Caco-2 (cell line): ENCODE measurements at regions not wholly inside any gene's neighbourhood (a gene's known extent, or its start where the extent isn't known, plus 50 kb on each side); places are given as distances from the start of the nearest gene placed in this dataset.

Experiments used
- BruUV-seq: library from RNA; stranded (reverse); fragments of 400-500 nt; replicated peaks from 2 replicates; lab custom pipeline; 2021; lab: Mats Ljungman, UMichigan
- CTCF ChIA-PET: fragments of 300-600 bp; sonication (Branson Sonifier 250); formaldehyde crosslinking; loops from one replicate; lab custom pipeline; 2022; ENCODE audit warnings: antibody characterized with exemption; lab: Charles Lee
- POLR2A ChIA-PET: fragments of 300-600 bp; sonication (Branson Sonifier 250); formaldehyde crosslinking; loops from one replicate; lab custom pipeline; 2022; ENCODE audit warnings: antibody characterized with exemption; lab: Charles Lee
- DNase-seq, 2 experiments: peaks; one replicate each; pipeline versions ENCODE4 v3.0.0 to v3.0.0-alpha.2; 2020 to 2022
- H3K27me3 ChIP-seq: replicated peaks from 2 replicates; pipeline ENCODE4 v1.6.0; 2011; ENCODE audit warnings: low read length; ENCODE audit not compliant: control insufficient read depth, insufficient read depth
- H3K36me3 ChIP-seq: 2 replicates; pipeline ENCODE4 v1.5.1; 2011; ENCODE audit warnings: low read length; ENCODE audit not compliant: control insufficient read depth, insufficient read depth
- H3K4me1 ChIP-seq: fragments of 250-450 bp; sonication (Bioruptor Pico); 2 replicates; pipeline ENCODE4 v1.5.1; 2020; ENCODE audit warnings: mild to moderate bottlenecking
- H3K4me3 ChIP-seq: 2 replicates; pipeline ENCODE4 v1.5.1; 2011; ENCODE audit warnings: low read depth, mild to moderate bottlenecking, control low read depth, low read length
- H3K9me3 ChIP-seq: fragments of 250-450 bp; sonication (Bioruptor Pico); 2 replicates; pipeline ENCODE4 v1.5.1; 2020; ENCODE audit warnings: mild to moderate bottlenecking, moderate library complexity
- H3K27ac Mint-ChIP-seq: one replicate; pipeline ENCODE4 v1.8.0; 2022; ENCODE audit warnings: mixed read lengths; ENCODE audit not compliant: unreplicated experiment
- H3K27me3 Mint-ChIP-seq: one replicate; pipeline ENCODE4 v1.8.0; 2022; ENCODE audit warnings: mixed read lengths; ENCODE audit not compliant: insufficient read depth, unreplicated experiment
- H3K36me3 Mint-ChIP-seq: one replicate; pipeline ENCODE4 v1.8.0; 2022; ENCODE audit warnings: mild to moderate bottlenecking, mixed read lengths; ENCODE audit not compliant: insufficient read depth, unreplicated experiment
- H3K4me1 Mint-ChIP-seq: one replicate; pipeline ENCODE4 v1.8.0; 2022; ENCODE audit warnings: low read depth, mixed read lengths; ENCODE audit not compliant: unreplicated experiment
- H3K4me3 Mint-ChIP-seq: one replicate; pipeline ENCODE4 v1.8.0; 2022; ENCODE audit warnings: mild to moderate bottlenecking, moderate library complexity, mixed read lengths; ENCODE audit not compliant: unreplicated experiment
- H3K9me3 Mint-ChIP-seq: one replicate; pipeline ENCODE4 v1.8.0; 2022; ENCODE audit warnings: mixed read lengths; ENCODE audit not compliant: unreplicated experiment
- intact Hi-C: fragments of 100-400 bp; cut with micrococcal nuclease; formaldehyde crosslinking; loops from one replicate; pipeline ENCODE4 v1.10.0; 2022; ENCODE audit not compliant: unreplicated experiment
- TF ChIP-seq, protein P1 (sequence below), 2 experiments: fragments of 200-600 bp in 1 of 2; IDR thresholded peaks; 1 replicate in 1 of 2; 2 replicates in 1 of 2; pipeline versions ENCODE4 v1.5.1 to v1.8.0; 2011 to 2022; ENCODE audit warnings: antibody characterized with exemption in 1 of 2, control low read depth in 1 of 2, inconsistent platforms in 1 of 2, low read depth in 1 of 2, low read length in 1 of 2, mild to moderate bottlenecking in 1 of 2, moderate library complexity in 1 of 2; ENCODE audit not compliant: insufficient read depth in 1 of 2, severe bottlenecking in 1 of 2, unreplicated experiment in 1 of 2

DNA sequence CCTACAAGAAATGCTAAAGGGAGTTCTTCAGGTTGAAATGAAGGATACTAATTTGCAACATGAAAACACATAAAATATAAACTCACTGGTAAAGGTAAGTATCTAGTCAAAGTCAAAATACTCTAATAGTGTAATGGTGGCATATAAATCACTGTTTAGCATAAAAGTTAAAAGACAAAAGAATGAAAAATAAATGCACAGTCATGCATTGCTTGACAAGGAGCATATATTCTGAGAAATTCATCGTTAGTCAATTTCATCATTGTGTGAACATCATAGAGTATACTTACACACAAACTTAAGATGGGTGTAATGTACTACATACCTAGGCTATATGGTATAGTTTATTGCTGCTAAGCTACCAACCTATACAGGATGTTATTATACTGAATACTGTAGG, 194.4 kb upstream of the PDE5A start:
- ChIA-PET CTCF (no interaction called here), POLR2A (no interaction called here)
- Mint-ChIP-seq H3K36me3 (no peaks in the 10 kb centered on the region), H3K27me3 (no peaks in the 10 kb centered on the region), H3K4me3 (no peak overlapping the region), H3K9me3 (no peaks in the 10 kb centered on the region), H3K27ac (no peak overlapping the region), H3K4me1 (no peaks in the 10 kb centered on the region)
- Histone ChIP-seq H3K4me3 (no peak overlapping the region), H3K4me1 (no peaks in the 10 kb centered on the region), H3K9me3 (no peaks in the 10 kb centered on the region), H3K27me3 (no peaks in the 10 kb centered on the region), H3K36me3 (no peaks in the 10 kb centered on the region)
- intact Hi-C loops = no loop called here
- BruUV-seq = no TSS peak
- DNase-seq = no peak
- TF ChIP-seq, protein P1, sequence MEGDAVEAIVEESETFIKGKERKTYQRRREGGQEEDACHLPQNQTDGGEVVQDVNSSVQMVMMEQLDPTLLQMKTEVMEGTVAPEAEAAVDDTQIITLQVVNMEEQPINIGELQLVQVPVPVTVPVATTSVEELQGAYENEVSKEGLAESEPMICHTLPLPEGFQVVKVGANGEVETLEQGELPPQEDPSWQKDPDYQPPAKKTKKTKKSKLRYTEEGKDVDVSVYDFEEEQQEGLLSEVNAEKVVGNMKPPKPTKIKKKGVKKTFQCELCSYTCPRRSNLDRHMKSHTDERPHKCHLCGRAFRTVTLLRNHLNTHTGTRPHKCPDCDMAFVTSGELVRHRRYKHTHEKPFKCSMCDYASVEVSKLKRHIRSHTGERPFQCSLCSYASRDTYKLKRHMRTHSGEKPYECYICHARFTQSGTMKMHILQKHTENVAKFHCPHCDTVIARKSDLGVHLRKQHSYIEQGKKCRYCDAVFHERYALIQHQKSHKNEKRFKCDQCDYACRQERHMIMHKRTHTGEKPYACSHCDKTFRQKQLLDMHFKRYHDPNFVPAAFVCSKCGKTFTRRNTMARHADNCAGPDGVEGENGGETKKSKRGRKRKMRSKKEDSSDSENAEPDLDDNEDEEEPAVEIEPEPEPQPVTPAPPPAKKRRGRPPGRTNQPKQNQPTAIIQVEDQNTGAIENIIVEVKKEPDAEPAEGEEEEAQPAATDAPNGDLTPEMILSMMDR (IDR thresholded peaks at IDR 0.05; ENCODE audit: insufficient read depth in 1 of 2, low read depth in 1 of 2, low read length in 1 of 2, severe bottlenecking in 1 of 2, unreplicated experiment in 1 of 2) = no peak

DNA sequence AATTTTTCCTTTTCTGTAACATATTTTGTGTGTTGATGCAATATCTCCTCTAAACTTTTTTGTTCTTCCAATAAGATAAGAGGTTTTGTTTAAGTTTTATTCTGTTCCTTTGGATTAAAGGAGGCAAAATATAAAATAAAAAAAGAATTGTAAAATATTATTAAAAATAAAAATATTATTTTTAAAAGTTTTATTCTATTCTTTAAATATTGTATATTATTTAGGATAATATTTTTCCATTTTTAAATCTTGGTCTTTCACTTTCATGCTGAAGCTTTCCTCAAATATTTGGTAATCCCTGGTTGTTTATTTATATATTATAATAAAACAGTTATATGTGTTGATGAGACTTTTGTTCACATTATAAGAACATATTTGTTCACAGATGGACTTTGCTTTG, 187.9 kb upstream of the PDE5A start:
- intact Hi-C loops = no loop called here
- ChIA-PET CTCF (no interaction called here), POLR2A (no interaction called here)
- Histone ChIP-seq H3K36me3 (no peaks in the 10 kb centered on the region), H3K27me3 (no peaks in the 10 kb centered on the region), H3K4me1 (no peaks in the 10 kb centered on the region), H3K9me3 (no peaks in the 10 kb centered on the region; the same call in 1 of the 2 replicates), H3K4me3 (no peak overlapping the region)
- Mint-ChIP-seq H3K4me1 (no peaks in the 10 kb centered on the region), H3K27ac (no peak overlapping the region), H3K27me3 (no peaks in the 10 kb centered on the region), H3K4me3 (no peak overlapping the region), H3K36me3 (no peaks in the 10 kb centered on the region), H3K9me3 (peaks cover 16% of the 10 kb centered on the region)
- TF ChIP-seq, protein P1 (IDR thresholded peaks at IDR 0.05; ENCODE audit: insufficient read depth in 1 of 2, low read depth in 1 of 2, low read length in 1 of 2, severe bottlenecking in 1 of 2, unreplicated experiment in 1 of 2) = no peak
- BruUV-seq = no TSS peak
- no peak for DNase-seq

DNA sequence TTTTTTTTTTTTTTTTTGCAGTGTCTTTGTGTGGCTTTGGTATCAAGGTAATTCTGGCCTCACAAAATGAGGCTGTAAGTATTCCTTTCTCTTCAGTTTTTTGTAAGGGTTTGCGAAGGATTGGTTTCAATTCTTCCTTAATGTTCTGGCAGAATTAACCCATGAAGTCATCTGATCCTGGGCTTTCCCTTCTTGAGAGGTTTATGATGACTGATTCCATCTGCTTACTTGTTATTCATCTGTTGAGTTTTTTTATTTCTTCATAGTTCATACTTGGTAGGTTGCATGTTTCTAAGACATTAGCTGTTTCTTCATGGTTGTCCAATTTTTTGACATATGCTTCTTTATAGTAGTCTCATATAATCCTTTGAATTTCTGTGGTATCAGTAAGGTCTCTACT, 181.4 kb upstream of the PDE5A start:
- intact Hi-C loops = no loop called here
- H3K4me1 Mint-ChIP-seq = no peaks in the 10 kb centered on the region
- no peaks in the 10 kb centered on the region for H3K36me3 Mint-ChIP-seq
- Histone ChIP-seq H3K4me3 (no peak overlapping the region), H3K4me1 (peaks cover 8% of the 10 kb centered on the region; the same call in 1 of the 2 replicates), H3K36me3 (no peaks in the 10 kb centered on the region), H3K27me3 (no peaks in the 10 kb centered on the region), H3K9me3 (no peaks in the 10 kb centered on the region; the same call in 1 of the 2 replicates)
- no TSS peak for BruUV-seq
- TF ChIP-seq, protein P1 (IDR thresholded peaks at IDR 0.05; ENCODE audit: insufficient read depth in 1 of 2, low read depth in 1 of 2, low read length in 1 of 2, severe bottlenecking in 1 of 2, unreplicated experiment in 1 of 2) = no peak
- no peaks in the 10 kb centered on the region for H3K27me3 Mint-ChIP-seq
- DNase-seq = no peak
- CTCF ChIA-PET = interaction anchor here (0.6 kb wide), 1 partner anchor 222 kb away, joined by 3 read pairs; no protein-coding TSS in a partner anchor
- H3K27ac Mint-ChIP-seq = no peak overlapping the region
- POLR2A ChIA-PET = no interaction called here
- peaks cover 38% of the 10 kb centered on the region for H3K9me3 Mint-ChIP-seq
- H3K4me3 Mint-ChIP-seq = no peak overlapping the region
